ENCODE measurements at regions not wholly inside any gene's neighbourhood (a gene's known extent, or its start where the extent isn't known, plus 50 kb on each side); places are given as distances from the start of the nearest gene placed in this dataset.

- no peak for TF ChIP-seq CTCF (IDR thresholded peaks at IDR 0.05)
- TF ChIP-seq POLR2A (IDR thresholded peaks at IDR 0.05): no peak
These were observed 228.1 kb upstream of the NR4A3 start for GRCh38 chr9:99593610-99594009.
